Activated CD8-positive, alpha-beta T cell treated with anti-CD3 and anti-CD28 coated beads, Interleukin-2, amount 10 ng/mL, durations not matched to agents 7 days and 5 days (primary cell): ENCODE measurements at regions not wholly inside any gene's neighbourhood (a gene's known extent, or its start where the extent isn't known, plus 50 kb on each side); places are given as distances from the start of the nearest gene placed in this dataset.
"Not testable (repeated sequence)": the region's sequence is repeated elsewhere in the genome, so short reads cannot be mapped to it uniquely, and the experiment has no call there.

ENCODE experiments used
- ATAC-seq: fragments of 150-1000 bp; cut with Tn5 transposase; one replicate; pipeline ENCODE4 v1.10.0; 2021; ENCODE audit warnings: moderate library complexity
- CTCF ChIA-PET: fragments of 350-600 bp; sonication (Branson Sonifier 250); formaldehyde crosslinking; loops from one replicate; lab custom pipeline; 2021; ENCODE audit warnings: antibody characterized with exemption; lab: Charles Lee
- POLR2A ChIA-PET: fragments of 350-600 bp; sonication (Branson Sonifier 250); formaldehyde crosslinking; loops from one replicate; lab custom pipeline; 2021; ENCODE audit warnings: antibody characterized with exemption; lab: Charles Lee
- DNase-seq: peaks from one replicate; pipeline ENCODE4 v3.0.0-alpha.2; 2020
- H3K27ac Mint-ChIP-seq: one replicate; pipeline ENCODE4 v1.8.0; 2021; ENCODE audit warnings: mild to moderate bottlenecking, mixed read lengths
- H3K27me3 Mint-ChIP-seq: one replicate; pipeline ENCODE4 v1.8.0; 2021; ENCODE audit warnings: low read depth, mixed read lengths
- H3K36me3 Mint-ChIP-seq: one replicate; pipeline ENCODE4 v1.8.0; 2021; ENCODE audit warnings: low read depth, mixed read lengths
- H3K4me1 Mint-ChIP-seq: one replicate; pipeline ENCODE4 v1.8.0; 2021; ENCODE audit warnings: low read depth, mixed read lengths
- H3K4me3 Mint-ChIP-seq: one replicate; pipeline ENCODE4 v1.8.0; 2021; ENCODE audit warnings: mild to moderate bottlenecking, mixed read lengths
- H3K9me3 Mint-ChIP-seq: one replicate; pipeline ENCODE4 v1.8.0; 2022; ENCODE audit warnings: mixed read lengths; ENCODE audit not compliant: insufficient read depth

DNA sequence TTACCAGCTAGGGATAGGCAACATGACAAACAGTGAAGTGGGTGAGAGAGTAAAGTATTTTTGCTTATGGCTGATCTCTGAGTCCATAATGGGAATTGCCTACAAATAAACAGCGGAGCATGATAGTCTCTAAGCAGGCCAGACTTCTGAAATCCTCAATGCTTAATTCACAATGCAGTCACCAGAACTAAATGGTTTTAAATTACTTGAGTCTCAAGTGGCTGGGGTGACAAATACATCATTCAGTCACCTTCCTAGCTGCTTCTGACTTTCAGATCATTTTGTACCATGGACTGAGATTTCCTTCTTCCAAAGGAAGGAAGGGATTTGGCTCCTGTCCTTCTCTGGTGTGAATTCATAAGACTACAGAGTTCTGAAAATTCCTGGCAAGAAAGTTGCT, 82.8 kb upstream of the RMP24 start:
- ATAC-seq (no peak), DNase-seq (no peak)
- H3K4me1 Mint-ChIP-seq = no peaks in the 10 kb centered on the region
- H3K36me3 Mint-ChIP-seq = no peaks in the 10 kb centered on the region
- ChIA-PET POLR2A (no interaction called here), CTCF (interaction anchor here (0.6 kb wide), 1 partner anchor 620 kb away, joined by 3 read pairs; no protein-coding TSS in a partner anchor)
- H3K9me3 Mint-ChIP-seq = peaks cover 9% of the 10 kb centered on the region
- no peak overlapping the region for H3K27ac Mint-ChIP-seq
- peaks cover 3% of the 10 kb centered on the region for H3K27me3 Mint-ChIP-seq
- H3K4me3 Mint-ChIP-seq = no peak overlapping the region

- DNase-seq (no peak), ATAC-seq (no peak)
- Mint-ChIP-seq H3K36me3 (no peaks in the 10 kb centered on the region), H3K4me3 (no peak overlapping the region), H3K4me1 (no peaks in the 10 kb centered on the region), H3K9me3 (peaks cover 9% of the 10 kb centered on the region), H3K27me3 (peaks cover 6% of the 10 kb centered on the region), H3K27ac (no peak overlapping the region)
- ChIA-PET CTCF (no interaction called here), POLR2A (no interaction called here)
Measured at GRCh38 chr18:35890323-35890722, 82.2 kb upstream of the RMP24 start.

DNA sequence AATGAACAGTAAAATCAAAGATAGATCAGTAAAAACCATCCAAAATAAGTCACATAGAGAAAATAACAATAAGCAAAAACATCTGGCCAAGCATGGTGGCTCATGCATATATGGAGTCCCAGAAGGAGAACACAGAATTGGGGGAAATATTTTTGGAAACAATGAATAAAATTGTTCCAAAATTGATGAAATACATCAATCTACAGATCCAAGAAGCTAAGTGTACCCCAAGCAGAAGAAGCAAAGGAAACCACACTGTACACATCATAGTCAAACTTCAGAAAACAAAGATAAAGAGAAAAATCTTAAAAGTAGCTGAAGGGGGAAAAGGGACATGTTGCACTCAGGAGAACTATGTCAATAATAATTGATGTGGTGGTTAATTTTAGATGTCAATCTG, 80.4 kb upstream of the RMP24 start:
- Mint-ChIP-seq H3K9me3 (peaks cover 9% of the 10 kb centered on the region), H3K4me1 (no peaks in the 10 kb centered on the region), H3K27ac (no peak overlapping the region), H3K36me3 (no peaks in the 10 kb centered on the region), H3K27me3 (peaks cover 6% of the 10 kb centered on the region), H3K4me3 (no peak overlapping the region)
- ChIA-PET POLR2A (no interaction called here), CTCF (no interaction called here)
- no peak for DNase-seq
- no peak for ATAC-seq

DNA sequence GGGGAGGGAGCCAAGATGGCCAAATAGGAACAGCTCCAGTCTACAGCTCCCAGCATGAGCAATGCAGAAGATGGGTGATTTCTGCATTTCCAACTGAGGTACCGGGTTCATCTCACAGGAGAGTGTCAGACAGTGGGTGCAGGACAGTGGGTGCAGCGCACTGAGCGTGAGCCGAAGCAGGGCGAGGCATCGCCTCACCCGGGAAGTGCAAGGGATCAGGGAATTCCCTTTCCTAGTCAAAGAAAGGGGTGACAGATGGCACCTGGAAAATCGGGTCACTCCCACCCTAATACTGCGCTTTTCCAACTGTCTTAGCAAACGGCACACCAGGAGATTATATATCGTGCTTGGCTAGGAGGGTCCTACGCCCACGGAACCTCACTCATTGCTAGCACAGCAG, 75.0 kb upstream of the RMP24 start:
- H3K27ac Mint-ChIP-seq, ATAC-seq, H3K36me3 Mint-ChIP-seq, DNase-seq, POLR2A ChIA-PET, H3K27me3 Mint-ChIP-seq, H3K4me1 Mint-ChIP-seq, H3K4me3 Mint-ChIP-seq, CTCF ChIA-PET: not testable (repeated sequence)
- H3K9me3 Mint-ChIP-seq = peaks cover 12% of the 10 kb centered on the region

GRCh38 chr18:35904389-35905037, 68.0 kb upstream of the RMP24 start:
- CTCF ChIA-PET = no interaction called here
- Mint-ChIP-seq H3K27me3 (no peaks in the 10 kb centered on the region), H3K4me1 (no peaks in the 10 kb centered on the region), H3K4me3 (no peak overlapping the region), H3K27ac (no peak overlapping the region), H3K36me3 (no peaks in the 10 kb centered on the region), H3K9me3 (no peaks in the 10 kb centered on the region)
- ATAC-seq (no peak), DNase-seq (no peak)
- POLR2A ChIA-PET = no interaction called here

DNA sequence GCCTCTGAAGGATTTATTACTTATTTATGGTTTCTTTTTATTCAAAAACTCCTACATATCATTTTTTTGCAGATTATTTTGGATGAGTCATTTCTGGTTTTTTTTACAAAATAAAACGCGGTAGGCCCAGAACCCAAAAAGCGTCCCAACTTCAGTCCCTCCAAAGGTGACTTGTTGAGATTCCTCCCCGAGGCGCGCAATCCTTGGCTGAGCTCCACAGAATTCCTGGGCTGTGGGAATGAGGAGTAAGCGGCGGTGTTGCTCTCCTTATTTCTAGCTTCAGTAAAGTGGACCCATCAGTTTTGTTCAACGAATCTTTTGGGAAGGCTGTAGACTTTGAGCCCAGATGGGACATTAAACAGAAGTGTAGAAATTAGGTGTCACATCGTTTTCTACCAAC, 67.0 kb upstream of the RMP24 start:
- H3K27me3 Mint-ChIP-seq = no peaks in the 10 kb centered on the region

DNA sequence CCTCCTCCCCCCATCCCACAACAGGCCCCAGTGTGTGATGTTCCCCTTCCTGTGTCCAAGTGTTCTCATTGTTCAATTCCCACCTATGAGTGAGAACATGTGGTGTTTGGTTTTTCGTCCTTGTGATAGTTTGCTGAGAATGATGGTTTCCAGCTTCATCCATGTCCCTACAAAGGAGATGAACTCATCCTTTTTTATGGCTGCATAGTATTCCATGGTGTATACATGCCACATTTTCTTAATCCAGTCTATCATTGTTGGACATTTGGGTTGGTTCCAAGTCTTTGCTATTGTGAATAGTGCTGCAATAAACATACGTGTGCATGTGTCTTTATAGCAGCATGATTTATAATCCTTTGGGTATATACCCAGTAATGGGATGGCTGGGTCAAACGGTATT, 66.2 kb upstream of the RMP24 start:
- H3K9me3 Mint-ChIP-seq, CTCF ChIA-PET, ATAC-seq, H3K36me3 Mint-ChIP-seq, H3K4me1 Mint-ChIP-seq, H3K27me3 Mint-ChIP-seq, DNase-seq, POLR2A ChIA-PET, H3K27ac Mint-ChIP-seq, H3K4me3 Mint-ChIP-seq: not testable (repeated sequence)

More for the DNA sequence above, 67.0 kb upstream of the RMP24 start:
- Mint-ChIP-seq H3K4me3 (no peak overlapping the region), H3K4me1 (no peaks in the 10 kb centered on the region), H3K9me3 (no peaks in the 10 kb centered on the region), H3K27ac (no peak overlapping the region), H3K36me3 (no peaks in the 10 kb centered on the region)
- ATAC-seq (no peak), DNase-seq (no peak)
- POLR2A ChIA-PET = no interaction called here
- CTCF ChIA-PET = no interaction called here

- ChIA-PET CTCF (no interaction called here), POLR2A (no interaction called here)
- Mint-ChIP-seq H3K9me3 (no peaks in the 10 kb centered on the region), H3K4me3 (no peak overlapping the region), H3K27ac (no peak overlapping the region), H3K36me3 (no peaks in the 10 kb centered on the region), H3K27me3 (peaks cover 4% of the 10 kb centered on the region), H3K4me1 (no peaks in the 10 kb centered on the region)
- ATAC-seq = no peak
- no peak for DNase-seq
Measured at GRCh38 chr18:35910327-35910726, 62.2 kb upstream of the RMP24 start.

DNA sequence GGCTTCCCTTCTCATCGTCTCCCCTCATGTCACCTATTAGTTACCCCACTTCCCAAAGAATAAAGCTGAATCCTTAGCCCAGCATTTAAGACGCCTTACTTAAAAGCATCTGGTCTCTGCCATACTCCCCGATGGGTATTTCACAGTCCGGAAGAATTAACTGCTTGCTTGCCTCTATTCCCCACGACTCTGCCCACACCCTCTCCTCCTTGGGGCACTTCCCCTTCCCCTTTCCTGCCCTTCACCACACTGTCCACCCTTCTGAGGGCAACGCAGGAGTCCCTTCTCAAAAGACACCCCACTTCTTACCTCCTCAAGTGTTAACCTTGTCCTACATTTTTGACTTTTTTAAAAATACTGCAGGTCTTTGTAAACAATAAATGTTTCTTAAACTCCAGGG, 60.1 kb upstream of the RMP24 start:
- CTCF ChIA-PET = no interaction called here

GRCh38 chr18:35915056-35915455, 57.4 kb upstream of the RMP24 start:
- no peak for DNase-seq
- CTCF ChIA-PET = no interaction called here
- H3K4me3 Mint-ChIP-seq = no peak overlapping the region
- H3K27me3 Mint-ChIP-seq = peaks cover 4% of the 10 kb centered on the region
- no peaks in the 10 kb centered on the region for H3K9me3 Mint-ChIP-seq
- ATAC-seq = no peak
- H3K4me1 Mint-ChIP-seq = no peaks in the 10 kb centered on the region
- no peak overlapping the region for H3K27ac Mint-ChIP-seq
- no peaks in the 10 kb centered on the region for H3K36me3 Mint-ChIP-seq
- POLR2A ChIA-PET = no interaction called here

More for the DNA sequence above, 60.1 kb upstream of the RMP24 start:
- H3K27me3 Mint-ChIP-seq = peaks cover 4% of the 10 kb centered on the region
- H3K36me3 Mint-ChIP-seq = no peaks in the 10 kb centered on the region
- no peak for ATAC-seq
- DNase-seq = no peak
- H3K4me3 Mint-ChIP-seq = no peak overlapping the region
- POLR2A ChIA-PET = no interaction called here
- no peak overlapping the region for H3K27ac Mint-ChIP-seq
- H3K9me3 Mint-ChIP-seq = no peaks in the 10 kb centered on the region
- no peaks in the 10 kb centered on the region for H3K4me1 Mint-ChIP-seq

- ATAC-seq = no peak
- POLR2A ChIA-PET = no interaction called here
- Mint-ChIP-seq H3K9me3 (no peaks in the 10 kb centered on the region), H3K4me1 (no peaks in the 10 kb centered on the region), H3K27ac (no peak overlapping the region), H3K4me3 (no peak overlapping the region), H3K27me3 (peaks cover 6% of the 10 kb centered on the region), H3K36me3 (no peaks in the 10 kb centered on the region)
- CTCF ChIA-PET = no interaction called here
- DNase-seq = no peak
Measured at GRCh38 chr18:35917043-35917442, 55.4 kb upstream of the RMP24 start.

GRCh38 chr18:35918564-35918963, 53.9 kb upstream of the RMP24 start:
- H3K9me3 Mint-ChIP-seq = no peaks in the 10 kb centered on the region
- no peak overlapping the region for H3K27ac Mint-ChIP-seq
- ChIA-PET POLR2A (no interaction called here), CTCF (interaction anchor here (1.3 kb wide), 1 partner anchor 20 kb away, joined by 3 read pairs; no protein-coding TSS in a partner anchor)
- H3K4me1 Mint-ChIP-seq = no peaks in the 10 kb centered on the region
- H3K4me3 Mint-ChIP-seq = no peak overlapping the region
- H3K36me3 Mint-ChIP-seq = no peaks in the 10 kb centered on the region
- H3K27me3 Mint-ChIP-seq = peaks cover 5% of the 10 kb centered on the region
- ATAC-seq (no peak), DNase-seq (no peak)

DNA sequence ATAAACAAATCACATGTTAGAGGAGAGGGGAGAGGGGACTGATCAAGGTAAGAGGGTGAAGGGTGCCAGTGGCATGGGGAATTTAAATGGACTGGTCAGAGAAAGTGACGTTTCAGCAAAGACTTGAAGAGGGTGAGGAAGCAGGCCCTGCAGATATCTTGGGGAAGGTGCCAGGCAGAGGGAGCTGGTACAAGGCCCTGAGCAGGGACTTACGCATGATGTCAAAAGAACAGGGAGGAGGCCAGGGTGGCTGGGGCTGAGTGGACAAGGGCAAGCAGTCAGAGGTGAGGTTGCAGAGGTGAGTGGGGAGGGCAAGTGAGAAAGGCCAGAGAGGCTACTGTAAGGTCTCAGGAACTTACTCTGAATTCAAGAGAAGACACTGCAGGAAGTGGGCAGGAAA, 53.3 kb upstream of the RMP24 start:
- Mint-ChIP-seq H3K36me3 (no peaks in the 10 kb centered on the region), H3K27ac (no peak overlapping the region), H3K4me3 (no peak overlapping the region), H3K27me3 (peaks cover 5% of the 10 kb centered on the region), H3K9me3 (no peaks in the 10 kb centered on the region), H3K4me1 (no peaks in the 10 kb centered on the region)
- ChIA-PET CTCF (no interaction called here), POLR2A (no interaction called here)
- DNase-seq = no peak
- ATAC-seq = no peak
